HG03432 (cell line): ENCODE measurements at regions not wholly inside any gene's neighbourhood (a gene's known extent, or its start where the extent isn't known, plus 50 kb on each side); places are given as distances from the start of the nearest gene placed in this dataset.

ENCODE experiments used
- ATAC-seq: cut with Tn5 transposase; IDR thresholded peaks from one replicate; pipeline ENCODE4 v1.9.1; 2021; ENCODE audit warnings: mild to moderate bottlenecking, moderate library complexity; ENCODE audit not compliant: unreplicated experiment

- ATAC-seq, result no peak
Observed at GRCh38 chr18:59760619-59761600, 63.7 kb upstream of the CCBE1 start.

GRCh38 chr18:59760212-59760611, 63.0 kb upstream of the CCBE1 start:
- ATAC-seq, result no peak

- ATAC-seq, result no peak
Observed at GRCh38 chr18:59758837-59759236, 61.6 kb upstream of the CCBE1 start.

GRCh38 chr18:59758106-59758505, 60.9 kb upstream of the CCBE1 start:
- ATAC-seq, result no peak

GRCh38 chr18:59752666-59753065, 55.4 kb upstream of the CCBE1 start:
- no peak for ATAC-seq

- no peak for ATAC-seq
Observed at GRCh38 chr18:59751186-59751585, 54.0 kb upstream of the CCBE1 start.

GRCh38 chr18:59748628-59749360, 51.6 kb upstream of the CCBE1 start:
- no peak for ATAC-seq
